GM13976 (cell line): ENCODE measurements at regions not wholly inside any gene's neighbourhood (a gene's known extent, or its start where the extent isn't known, plus 50 kb on each side); places are given as distances from the start of the nearest gene placed in this dataset.

ENCODE experiments used
- DNase-seq: peaks from one replicate; pipeline ENCODE4 v3.0.0; 2012; ENCODE audit warnings: low spot score
- in situ Hi-C: fragments of 300-500 bp; cut with MboI; formaldehyde crosslinking; loops from one replicate; pipeline ENCODE4 v1.12.0; 2022; ENCODE audit warnings: low sequenced_read_pairs, mixed read lengths, inconsistent platforms; ENCODE audit not compliant: unreplicated experiment
- TF ChIP-seq, protein P1 (sequence below): IDR thresholded peaks from 2 replicates; pipeline ENCODE4 v1.5.1; 2012; ENCODE audit warnings: borderline replicate concordance, mild to moderate bottlenecking; ENCODE audit not compliant: insufficient read depth; ENCODE audit errors: extremely low read depth, missing control alignments, control extremely low read depth

DNA sequence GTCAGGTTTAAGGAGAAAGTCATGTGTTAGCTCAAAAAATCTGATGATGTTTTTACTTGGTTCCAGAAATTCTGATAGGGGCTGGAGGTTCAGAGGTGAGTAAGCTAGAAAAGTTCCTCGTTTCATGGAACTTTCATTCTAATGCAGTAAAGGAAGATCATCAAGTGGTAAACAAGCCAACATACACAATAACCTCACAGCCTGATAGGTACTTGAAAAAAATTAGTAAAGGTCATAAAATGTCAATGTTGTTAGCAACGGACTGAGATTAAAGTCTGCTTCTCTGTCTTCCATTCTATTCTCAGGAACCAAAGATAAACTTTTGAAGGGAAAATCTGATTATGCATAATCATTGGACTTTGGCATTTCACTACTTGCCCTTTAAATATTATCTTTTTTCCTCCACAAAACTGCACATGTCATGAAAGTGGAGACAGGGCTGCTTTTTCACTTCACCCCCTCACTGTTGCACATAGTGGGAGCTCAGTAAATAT lies 165.4 kb upstream of the MAF start:
- in situ Hi-C loops, result no loop called here
- no peak for DNase-seq
- TF ChIP-seq, protein P1, sequence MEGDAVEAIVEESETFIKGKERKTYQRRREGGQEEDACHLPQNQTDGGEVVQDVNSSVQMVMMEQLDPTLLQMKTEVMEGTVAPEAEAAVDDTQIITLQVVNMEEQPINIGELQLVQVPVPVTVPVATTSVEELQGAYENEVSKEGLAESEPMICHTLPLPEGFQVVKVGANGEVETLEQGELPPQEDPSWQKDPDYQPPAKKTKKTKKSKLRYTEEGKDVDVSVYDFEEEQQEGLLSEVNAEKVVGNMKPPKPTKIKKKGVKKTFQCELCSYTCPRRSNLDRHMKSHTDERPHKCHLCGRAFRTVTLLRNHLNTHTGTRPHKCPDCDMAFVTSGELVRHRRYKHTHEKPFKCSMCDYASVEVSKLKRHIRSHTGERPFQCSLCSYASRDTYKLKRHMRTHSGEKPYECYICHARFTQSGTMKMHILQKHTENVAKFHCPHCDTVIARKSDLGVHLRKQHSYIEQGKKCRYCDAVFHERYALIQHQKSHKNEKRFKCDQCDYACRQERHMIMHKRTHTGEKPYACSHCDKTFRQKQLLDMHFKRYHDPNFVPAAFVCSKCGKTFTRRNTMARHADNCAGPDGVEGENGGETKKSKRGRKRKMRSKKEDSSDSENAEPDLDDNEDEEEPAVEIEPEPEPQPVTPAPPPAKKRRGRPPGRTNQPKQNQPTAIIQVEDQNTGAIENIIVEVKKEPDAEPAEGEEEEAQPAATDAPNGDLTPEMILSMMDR, result no peak

DNA sequence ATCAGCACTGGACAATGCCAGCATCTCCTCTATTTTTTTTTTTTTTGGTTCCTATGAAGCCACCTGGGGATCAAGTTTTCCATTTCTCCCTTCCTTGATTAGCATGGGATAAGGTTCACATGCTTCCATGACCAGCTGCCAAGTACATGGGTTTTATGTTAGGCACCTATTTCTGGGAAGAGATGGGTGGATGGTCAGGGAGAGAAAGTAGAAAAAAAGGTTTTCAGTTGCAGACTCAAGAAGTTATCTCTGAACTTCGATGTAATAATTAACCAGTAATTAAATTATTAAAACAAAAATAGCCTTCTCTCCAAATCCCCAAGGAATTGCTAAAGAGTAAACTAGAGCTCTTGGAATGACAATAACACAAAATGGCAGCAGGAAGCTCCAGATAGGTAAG lies 164.9 kb upstream of the MAF start:
- no peak for DNase-seq
- TF ChIP-seq, protein P1, result no peak
- in situ Hi-C loops, result no loop called here

DNA sequence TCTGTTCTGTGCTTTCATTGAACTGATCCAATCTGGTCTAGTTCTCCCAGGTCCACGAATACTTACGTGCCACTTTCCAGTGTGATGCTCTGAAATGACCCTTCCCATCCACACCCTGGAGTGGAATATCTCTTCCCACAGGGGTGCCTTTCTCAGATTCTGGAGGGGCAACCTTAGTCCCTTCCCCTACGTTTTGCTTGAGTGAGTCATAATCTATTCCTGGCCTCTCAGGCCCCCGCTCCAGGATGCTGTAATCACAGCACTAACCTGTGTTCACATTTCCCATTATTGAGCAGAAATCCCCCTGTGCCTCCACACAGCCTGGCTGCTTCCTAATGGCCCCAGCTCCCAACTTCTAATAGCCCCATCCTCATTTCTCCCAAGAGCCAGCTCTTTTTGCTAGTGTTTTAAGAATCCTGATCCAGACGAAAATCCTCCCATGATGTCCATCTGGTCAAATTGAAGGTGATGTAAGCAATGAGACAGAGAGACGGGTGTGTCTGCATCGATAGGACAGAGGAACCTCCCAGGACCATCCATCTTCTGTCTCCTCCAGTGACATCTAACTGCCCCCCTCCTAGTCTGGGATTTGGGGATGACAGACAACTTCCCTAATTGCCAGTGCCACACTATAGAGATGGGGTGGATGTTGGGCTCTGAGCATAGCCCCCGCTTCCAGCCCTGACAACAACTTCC lies 164.0 kb upstream of the MAF start:
- TF ChIP-seq, protein P1, result no peak
- in situ Hi-C loops, result no loop called here
- no peak for DNase-seq

DNA sequence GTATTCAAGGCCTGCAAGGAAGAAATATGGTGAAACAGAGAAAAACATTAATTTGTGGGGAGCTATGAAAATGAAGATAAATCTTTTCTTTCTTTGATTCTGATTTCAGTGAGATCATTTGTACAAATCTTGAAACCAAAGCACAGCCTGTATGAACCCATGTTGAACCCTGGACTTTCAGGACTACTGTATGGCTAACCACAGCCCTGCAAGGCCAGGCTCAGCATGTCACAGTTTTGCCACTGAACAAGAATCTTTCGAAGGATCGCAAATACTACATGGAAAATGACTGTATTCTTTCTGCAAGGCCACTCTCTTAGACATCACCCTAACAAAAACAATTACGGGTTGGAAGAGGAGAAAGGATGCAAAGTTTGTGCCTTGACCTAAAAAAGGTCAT lies 161.7 kb upstream of the MAF start:
- in situ Hi-C loops, result no loop called here
- TF ChIP-seq, protein P1, result no peak
- DNase-seq, result no peak

DNA sequence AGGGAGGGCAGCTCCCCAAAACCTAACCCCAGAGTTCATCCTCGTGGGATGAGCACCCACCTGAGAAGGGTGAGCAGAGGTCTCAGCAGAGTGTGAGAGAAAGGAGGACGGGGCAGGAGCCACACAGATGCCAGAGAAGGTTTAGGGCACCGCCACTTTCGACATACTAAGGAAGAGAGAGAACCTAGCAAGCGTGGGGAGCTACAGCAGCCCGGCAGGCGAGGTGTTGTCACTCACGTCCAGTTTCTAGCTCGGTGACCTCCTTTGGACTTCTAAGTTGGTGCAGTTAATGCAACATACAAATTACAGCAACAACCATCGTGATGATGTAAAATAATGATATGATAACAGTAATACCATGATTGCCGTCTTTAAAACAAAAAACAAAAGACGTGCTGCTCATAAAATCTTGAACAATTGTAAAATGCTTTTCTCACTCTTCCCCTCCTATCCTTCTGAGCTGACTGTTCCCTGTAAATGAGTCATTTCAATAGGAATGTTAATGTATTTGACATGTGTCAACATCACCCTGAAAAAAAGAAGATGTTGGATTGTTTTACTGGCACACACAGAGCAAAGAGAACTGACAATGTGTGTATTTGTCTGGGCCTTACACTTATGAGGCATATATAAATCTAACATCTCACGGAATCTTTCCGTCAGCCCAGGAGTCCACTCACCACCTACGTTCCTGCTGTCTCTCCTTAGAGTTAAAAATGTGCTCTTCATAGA lies 158.2 kb upstream of the MAF start:
- TF ChIP-seq, protein P1, result no peak
- in situ Hi-C loops, result no loop called here
- DNase-seq, result no peak

DNA sequence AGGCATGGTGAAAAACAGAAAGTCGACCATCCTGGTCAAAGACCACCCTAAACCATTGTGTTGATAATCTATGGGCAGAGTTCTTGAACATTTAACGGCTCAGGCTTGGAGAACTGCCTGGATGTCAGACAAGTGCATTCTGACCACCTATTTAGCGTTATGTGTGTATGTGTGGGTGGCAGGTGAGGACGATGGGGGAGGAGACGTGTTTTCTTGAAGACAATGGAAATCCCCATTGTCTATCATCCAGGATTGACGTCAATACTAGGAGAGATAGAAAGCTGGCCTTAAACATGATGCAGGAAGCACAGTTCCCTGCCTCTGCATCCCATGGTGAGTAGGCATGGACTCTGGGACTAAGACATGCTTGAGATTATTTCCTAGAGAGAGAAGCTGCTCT lies 157.4 kb upstream of the MAF start:
- in situ Hi-C loops, result no loop called here
- DNase-seq, result no peak
- TF ChIP-seq, protein P1, result no peak

DNA sequence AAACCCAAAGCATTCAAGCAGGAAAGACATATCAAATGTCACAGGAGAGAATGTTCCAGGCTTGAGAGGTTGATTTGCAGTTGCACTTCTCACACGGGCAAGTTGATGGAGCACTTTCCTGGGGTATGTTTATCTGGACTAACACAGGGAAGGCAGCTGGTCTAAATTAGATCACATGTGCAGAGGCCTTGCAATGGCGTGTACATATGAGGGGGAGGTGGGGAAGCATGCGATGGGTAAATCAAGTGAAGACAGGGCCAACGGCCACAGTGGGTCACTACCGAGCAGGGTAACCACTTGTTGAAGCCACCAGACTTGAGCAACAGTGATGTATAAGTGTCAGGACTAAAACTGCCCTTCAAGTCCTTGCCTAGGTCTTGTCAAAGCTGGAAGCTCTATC lies 156.6 kb upstream of the MAF start:
- in situ Hi-C loops, result no loop called here
- DNase-seq, result no peak
- TF ChIP-seq, protein P1, result no peak
